K562 (cell line): ENCODE measurements at regions not wholly inside any gene's neighbourhood (a gene's known extent, or its start where the extent isn't known, plus 50 kb on each side); places are given as distances from the start of the nearest gene placed in this dataset.

Source experiments
- ATAC-seq: fragments of 200-7000 bp; cut with Tn5 transposase; 3 replicates; pipeline ENCODE4 v1.9.1; 2020; ENCODE audit warnings: moderate library complexity
- BruUV-seq: library from RNA; stranded (reverse); fragments of 400-500 nt; replicated peaks from 2 replicates; lab custom pipeline; 2021; lab: Mats Ljungman, UMichigan
- CTCF ChIA-PET: fragments of 300-600 bp; formaldehyde crosslinking; extraction: SDS; loops from one replicate; lab custom pipeline; 2021; ENCODE audit warnings: low intra/inter-chr PET ratio; lab: Yijun Ruan, JAX
- POLR2A ChIA-PET: fragments of 300-600, 350-650 bp; sonication (Branson Sonifier 250); formaldehyde crosslinking; extraction: SDS; loops from one replicate; lab custom pipeline; 2021; ENCODE audit warnings: antibody characterized with exemption, inconsistent platforms; lab: Yijun Ruan, JAX
- DNase-seq, 4 experiments: peaks; one replicate each; pipeline versions ENCODE4 v3.0.0 to v3.0.0-alpha.2; 2011 to 2018; ENCODE audit warnings: low spot score in 3 of 4, mixed read lengths in 3 of 4; ENCODE audit errors: extremely low read depth in 1 of 4
- FAIRE-seq: peaks from 2 replicates; lab custom pipeline; 2011; peaks lifted over from hg19 to GRCh38; lab: Jason Lieb, UNC
- H2AFZ ChIP-seq: 2 replicates; pipeline ENCODE4 v1.6.0; 2011; ENCODE audit warnings: low read depth, low read length, control low read depth, inconsistent platforms
- H3K27ac ChIP-seq: fragments of 200-600 bp; 3 replicates; pipeline ENCODE4 v1.8.0; 2011; ENCODE audit warnings: low read depth, mild to moderate bottlenecking, control low read depth, inconsistent platforms, low read length, moderate library complexity, mixed read lengths; ENCODE audit errors: extremely low read depth
- H3K27me3 ChIP-seq, 2 experiments: fragments of 300-600 bp in 1 of 2; 2 replicates in 1 of 2; 3 replicates in 1 of 2; pipeline versions ENCODE4 v1.6.0 to v1.8.0; 2011; ENCODE audit warnings: inconsistent platforms in 2 of 2, low read length in 2 of 2, mild to moderate bottlenecking in 1 of 2, mixed read lengths in 1 of 2, moderate library complexity in 1 of 2; ENCODE audit not compliant: control insufficient read depth in 2 of 2, insufficient read depth in 2 of 2
- H3K36me3 ChIP-seq: fragments of 300-600 bp; 3 replicates; pipeline ENCODE4 v1.8.0; 2011; ENCODE audit warnings: mild to moderate bottlenecking, low read length, inconsistent platforms; ENCODE audit not compliant: control insufficient read depth, insufficient read depth
- H3K4me1 ChIP-seq, 2 experiments: fragments of 200-600 bp in 1 of 2; replicated peaks in 1 of 2; 2 replicates in 1 of 2; 3 replicates in 1 of 2; pipeline versions ENCODE4 v1.5.1 to v1.8.0; 2011; ENCODE audit warnings: inconsistent platforms in 2 of 2, low read length in 2 of 2, mild to moderate bottlenecking in 1 of 2, mixed read lengths in 1 of 2, moderate library complexity in 1 of 2; ENCODE audit not compliant: control insufficient read depth in 2 of 2, insufficient read depth in 2 of 2
- H3K4me2 ChIP-seq: 2 replicates; pipeline ENCODE4 v1.6.1; 2011; ENCODE audit warnings: low read length, control low read depth, inconsistent platforms, mixed read lengths; ENCODE audit not compliant: insufficient read depth
- H3K4me3 ChIP-seq: fragments of 200-600 bp; sonication (generic), shearing (Covaris generic); 2 replicates; pipeline ENCODE4 v1.5.1; 2016; ENCODE audit warnings: control low read depth, inconsistent platforms
- H3K79me2 ChIP-seq: fragments of 200-600 bp; 3 replicates; pipeline ENCODE4 v1.8.0; 2011; ENCODE audit warnings: low read length, inconsistent platforms; ENCODE audit not compliant: control insufficient read depth, insufficient read depth
- H3K9ac ChIP-seq, 2 experiments: 2 replicates each; pipeline versions ENCODE4 v1.6.0 to v1.6.1; 2011; ENCODE audit warnings: low read depth in 2 of 2, low read length in 2 of 2, control low read depth in 1 of 2, inconsistent platforms in 1 of 2, mild to moderate bottlenecking in 1 of 2, mixed read lengths in 1 of 2; ENCODE audit not compliant: insufficient read depth in 1 of 2
- H3K9me1 ChIP-seq: one replicate; pipeline ENCODE4 v1.6.0; 2011; ENCODE audit warnings: inconsistent platforms, mild to moderate bottlenecking, low read length, moderate library complexity; ENCODE audit not compliant: control insufficient read depth, insufficient read depth
- H3K9me3 ChIP-seq: replicated peaks from 2 replicates; pipeline ENCODE4 v1.5.1; 2011; ENCODE audit warnings: low read depth, low read length, inconsistent platforms; ENCODE audit not compliant: control insufficient read depth, insufficient read depth
- H4K20me1 ChIP-seq: replicated peaks from 2 replicates; pipeline ENCODE4 v1.6.1; 2011; ENCODE audit warnings: low read length, inconsistent platforms, mixed read lengths; ENCODE audit not compliant: control insufficient read depth, insufficient read depth
- ARNT ChIP-seq, 2 experiments: fragments of 450-650 bp; IDR thresholded peaks; 2 replicates each; pipeline ENCODE4 v1.6.1; 2016; ENCODE audit warnings: mild to moderate bottlenecking in 1 of 2
- CBX1 ChIP-seq: sonication (generic); IDR thresholded peaks from 2 replicates; pipeline ENCODE4 v1.6.1; 2016; ENCODE audit warnings: antibody characterized with exemption, low read depth, mild to moderate bottlenecking
- CBX5 ChIP-seq: IDR thresholded peaks from 2 replicates; pipeline ENCODE4 v1.6.1; 2014; ENCODE audit warnings: low read depth, borderline replicate concordance
- DIDO1 ChIP-seq: fragments of 450-650 bp; IDR thresholded peaks from 2 replicates; pipeline ENCODE4 v1.6.1; 2016; ENCODE audit warnings: low read depth, missing biosample characterization, missing genetic modification characterization
- ETV1 ChIP-seq: fragments of 450-650 bp; conservative IDR thresholded peaks from 2 replicates; pipeline ENCODE4 v1.6.1; 2016; ENCODE audit warnings: missing genetic modification characterization, control low read depth, low read depth, missing compliant biosample characterization
- GTF2F1 ChIP-seq: IDR thresholded peaks from 2 replicates; pipeline ENCODE4 v1.6.1; 2011; ENCODE audit warnings: low read depth, low read length, improper control_type of control experiment
- HNRNPUL1 ChIP-seq: fragments of 200-400 bp; formaldehyde crosslinking; IDR thresholded peaks from 2 replicates; pipeline ENCODE4 v1.6.1; 2017; ENCODE audit warnings: low read length
- IRF2 ChIP-seq: sonication (generic); formaldehyde crosslinking; IDR thresholded peaks from 2 replicates; pipeline ENCODE4 v1.8.1; 2022; ENCODE audit warnings: mild to moderate bottlenecking, missing genetic modification reagents
- KDM4B ChIP-seq, 2 experiments: fragments of 450-650 bp in 1 of 2; sonication (generic) in 1 of 2; IDR thresholded peaks; 2 replicates each; pipeline ENCODE4 v1.6.1; 2016 to 2017; ENCODE audit warnings: borderline replicate concordance in 2 of 2, antibody characterized with exemption in 1 of 2, low read depth in 1 of 2, mild to moderate bottlenecking in 1 of 2
- MEF2D ChIP-seq: conservative IDR thresholded peaks from 2 replicates; pipeline ENCODE4 v1.6.1; 2016; ENCODE audit warnings: low read depth, missing genetic modification characterization, missing compliant biosample characterization
- NCOA4 ChIP-seq: fragments of 450-650 bp; IDR thresholded peaks from 2 replicates; pipeline ENCODE4 v1.6.1; 2018; ENCODE audit warnings: mild to moderate bottlenecking; ENCODE audit not compliant: partially characterized antibody
- NELFE ChIP-seq: IDR thresholded peaks from 2 replicates; pipeline ENCODE4 v1.6.1; 2011; ENCODE audit warnings: mild to moderate bottlenecking; ENCODE audit not compliant: insufficient read depth, insufficient read length
- NR2C2 ChIP-seq, 2 experiments: fragments of 200-800 bp in 1 of 2; sonication (Bioruptor generic) in 1 of 2; sonication (generic) in 1 of 2; formaldehyde crosslinking in 1 of 2; IDR thresholded peaks; 2 replicates each; pipeline versions ENCODE4 v1.6.1 to v1.8.0; 2016 to 2022; ENCODE audit warnings: mild to moderate bottlenecking in 1 of 2, missing compliant biosample characterization in 1 of 2, missing genetic modification characterization in 1 of 2, missing genetic modification reagents in 1 of 2
- RBM22 ChIP-seq: fragments of 200-400 bp; formaldehyde crosslinking; IDR thresholded peaks from 2 replicates; pipeline ENCODE4 v1.6.1; 2018; ENCODE audit warnings: low read length, low read depth; ENCODE audit not compliant: poor library complexity, severe bottlenecking
- TRIM28 ChIP-seq: fragments of 450-650 bp; IDR thresholded peaks from 2 replicates; pipeline ENCODE4 v1.6.1; 2017
- ZSCAN32 ChIP-seq: fragments of 450-650 bp; formaldehyde crosslinking; IDR thresholded peaks from 2 replicates; pipeline ENCODE4 v1.4.0; 2020; ENCODE audit warnings: mild to moderate bottlenecking, moderate library complexity
- WGBS: fragments of 100-300 bp; shearing (Covaris generic); methylation state at CpG from one replicate; pipeline ENCODE4 v1.1.6; 2016; ENCODE audit warnings: low coverage, mixed read lengths; ENCODE audit not compliant: insufficient coverage; ENCODE audit errors: missing lambda C conversion rate; 5-methylcytosine and 5-hydroxymethylcytosine counted together
- in situ Hi-C: fragments of 300-500 bp; cut with MboI; formaldehyde crosslinking; loops from 4 replicates; pipeline ENCODE4 v1.15.0; 2018; ENCODE audit warnings: inconsistent platforms, mixed read lengths
- intact Hi-C: fragments of 100-400 bp; cut with micrococcal nuclease; formaldehyde crosslinking; loops from 2 replicates; pipeline ENCODE4 v1.14.2; 2022
- TF ChIP-seq, protein P1 (sequence below): fragments of 250-450 bp; sonication (Bioruptor Pico); IDR thresholded peaks from 2 replicates; pipeline ENCODE4 v1.8.0; 2021; ENCODE audit warnings: borderline replicate concordance, mild to moderate bottlenecking, moderate library complexity; ENCODE audit not compliant: poor library complexity, severe bottlenecking
- TF ChIP-seq, protein P2 (sequence below): fragments of 250-450 bp; sonication (Bioruptor Pico); IDR thresholded peaks from 2 replicates; pipeline ENCODE4 v1.6.1; 2021; ENCODE audit warnings: mild to moderate bottlenecking

DNA sequence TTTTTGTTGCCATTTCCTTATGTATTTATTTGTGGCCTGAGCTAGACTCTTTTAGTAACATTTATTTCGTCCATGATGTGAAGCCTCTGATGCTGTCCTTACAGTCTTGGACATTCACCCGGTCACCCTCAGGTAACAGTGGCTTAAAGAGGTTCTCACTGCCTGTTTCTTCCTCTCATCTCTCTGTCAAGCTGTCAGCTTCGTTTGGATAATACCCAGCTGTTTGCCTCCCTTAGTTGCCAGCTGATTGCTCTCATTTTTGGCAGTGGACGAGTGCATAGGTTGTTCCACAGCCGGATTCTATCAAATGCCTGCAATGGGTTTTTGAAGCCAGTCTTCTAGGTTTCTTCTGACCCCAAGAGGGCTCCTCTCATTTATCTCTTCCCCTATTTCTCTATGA lies 427.7 kb downstream of the MED10 start (continued):
- TF ChIP-seq, protein P1, sequence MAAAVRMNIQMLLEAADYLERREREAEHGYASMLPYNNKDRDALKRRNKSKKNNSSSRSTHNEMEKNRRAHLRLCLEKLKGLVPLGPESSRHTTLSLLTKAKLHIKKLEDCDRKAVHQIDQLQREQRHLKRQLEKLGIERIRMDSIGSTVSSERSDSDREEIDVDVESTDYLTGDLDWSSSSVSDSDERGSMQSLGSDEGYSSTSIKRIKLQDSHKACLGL (CRISPR knock-in tag): no peak

DNA sequence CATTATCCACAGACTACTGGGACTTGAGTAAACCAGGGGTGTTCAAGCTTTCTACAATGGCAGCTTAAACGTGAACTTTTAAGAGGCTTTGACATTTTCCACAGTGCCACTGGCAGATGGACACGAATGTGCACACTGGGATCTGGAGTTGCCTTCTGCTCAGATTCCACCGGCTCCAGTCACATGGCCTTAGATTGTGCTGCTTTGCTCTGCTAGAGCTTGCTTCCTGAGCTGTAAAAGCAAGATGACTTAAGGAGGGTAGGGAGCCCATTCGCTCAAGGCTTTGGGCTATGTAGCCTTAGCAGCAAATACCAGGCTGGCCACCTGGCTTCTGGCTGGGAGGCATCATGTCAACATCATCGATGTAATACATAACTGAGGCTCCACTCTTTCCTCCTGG lies 436.9 kb downstream of the MED10 start:
- ChIA-PET CTCF (no interaction called here), POLR2A (no interaction called here)
- no peak overlapping the region for H2AFZ ChIP-seq
- H3K4me2 ChIP-seq: no peak overlapping the region
- BruUV-seq: no TSS peak
- no peak for ATAC-seq
- DNase-seq: no peak
- no peaks in the 10 kb centered on the region; the same call in 1 of the 2 replicates for H4K20me1 ChIP-seq
- FAIRE-seq: no peak
- intact Hi-C loops: no loop called here
- no peak for TF ChIP-seq HNRNPUL1
- TF ChIP-seq KDM4B (IDR thresholded peaks at IDR 0.05; ENCODE audit: borderline replicate concordance in 2 of 2, low read depth in 1 of 2): no peak
- no peak for TF ChIP-seq NR2C2 (CRISPR knock-in tag; IDR thresholded peaks at IDR 0.05)
- no peak for TF ChIP-seq NR2C2 (tag; IDR thresholded peaks at IDR 0.05)
- TF ChIP-seq RBM22: no peak
- no peak for TF ChIP-seq DIDO1 (tag)
- TF ChIP-seq NCOA4: no peak
- no peak for TF ChIP-seq ARNT (IDR thresholded peaks at IDR 0.05)
- no peak for TF ChIP-seq ETV1
- no peak for TF ChIP-seq IRF2
- no peak for TF ChIP-seq MEF2D (tag)
- no peak for TF ChIP-seq CBX5
- no peak for TF ChIP-seq ZSCAN32 (CRISPR knock-in tag)
- no peak for TF ChIP-seq CBX1
- no peak for TF ChIP-seq NELFE
- no peak for TF ChIP-seq GTF2F1
- no peak for TF ChIP-seq TRIM28
- TF ChIP-seq, protein P2, sequence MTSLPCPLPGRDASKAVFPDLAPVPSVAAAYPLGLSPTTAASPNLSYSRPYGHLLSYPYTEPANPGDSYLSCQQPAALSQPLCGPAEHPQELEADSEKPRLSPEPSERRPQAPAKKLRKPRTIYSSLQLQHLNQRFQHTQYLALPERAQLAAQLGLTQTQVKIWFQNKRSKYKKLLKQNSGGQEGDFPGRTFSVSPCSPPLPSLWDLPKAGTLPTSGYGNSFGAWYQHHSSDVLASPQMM: no peak
- no peaks in the 10 kb centered on the region for H3K79me2 ChIP-seq
- H3K27ac ChIP-seq: no peak overlapping the region
- H3K27me3 ChIP-seq: no peaks in the 10 kb centered on the region
- no peak overlapping the region for H3K4me3 ChIP-seq
- no peaks in the 10 kb centered on the region for H3K4me1 ChIP-seq
- in situ Hi-C loops: no loop called here
- H3K36me3 ChIP-seq: no peaks in the 10 kb centered on the region
- no peaks in the 10 kb centered on the region for H3K9me1 ChIP-seq
- no peak overlapping the region for H3K9ac ChIP-seq
- under 1% methylated on average over 5 of the region's 5 CpGs for WGBS
- no peaks in the 10 kb centered on the region for H3K9me3 ChIP-seq
